Prostate gland (tissue), 2 donors: ENCODE measurements at regions not wholly inside any gene's neighbourhood (a gene's known extent, or its start where the extent isn't known, plus 50 kb on each side); places are given as distances from the start of the nearest gene placed in this dataset.

ENCODE experiments used
- DNase-seq: peaks from one replicate; pipeline ENCODE4 v3.0.0-alpha.2; 2019; ENCODE audit warnings: low spot score
- H3K27ac ChIP-seq, 2 donors: fragments of 200-600 bp; sonication (generic); 2 replicates each; pipeline ENCODE4 v1.5.1; 2017 to 2019
- H3K27me3 ChIP-seq: fragments of 200-600 bp; sonication (generic); replicated peaks from 2 replicates; pipeline ENCODE4 v1.5.1; 2019; ENCODE audit not compliant: insufficient read depth
- H3K36me3 ChIP-seq, 2 donors: fragments of 200-600 bp; sonication (generic); 1 replicate in 1 of 2; 2 replicates in 1 of 2; pipeline versions ENCODE4 v1.5.1 to v1.8.1; 2017 to 2019
- H3K4me1 ChIP-seq: fragments of 200-600 bp; sonication (generic); replicated peaks from 2 replicates; pipeline ENCODE4 v1.5.1; 2019
- H3K4me3 ChIP-seq, 2 donors: fragments of 200-600 bp; sonication (generic); 2 replicates each; pipeline ENCODE4 v1.5.1; 2017 to 2019
- H3K9me3 ChIP-seq: fragments of 200-600 bp; sonication (generic); 2 replicates; pipeline ENCODE4 v1.5.1; 2017
- POLR2A ChIP-seq: fragments of 450-650 bp; IDR thresholded peaks from one replicate; pipeline ENCODE4 v1.6.1; 2016; ENCODE audit warnings: antibody characterized with exemption, mild to moderate bottlenecking
- POLR2AphosphoS5 ChIP-seq: sonication (generic); formaldehyde crosslinking; IDR thresholded peaks from one replicate; pipeline ENCODE4 v1.6.1; 2017; ENCODE audit warnings: antibody characterized with exemption
- WGBS: methylation state at CpG from one replicate; pipeline ENCODE4 v1.1.5; 2018; 5-methylcytosine and 5-hydroxymethylcytosine counted together
- intact Hi-C: fragments of 100-400 bp; cut with DNase I; formaldehyde crosslinking; loops from one replicate; pipeline ENCODE4 v1.14.2; 2022
- TF ChIP-seq, protein P1 (sequence below), 4 experiments: fragments of 200-600 bp in 2 of 4; fragments of 450-650 bp in 2 of 4; sonication (generic) in 2 of 4; IDR thresholded peaks; 1 replicate in 3 of 4; 2 replicates in 1 of 4; pipeline ENCODE4 v1.5.1; 2016 to 2019; ENCODE audit warnings: antibody characterized with exemption in 4 of 4, mild to moderate bottlenecking in 2 of 4, moderate library complexity in 2 of 4

DNA sequence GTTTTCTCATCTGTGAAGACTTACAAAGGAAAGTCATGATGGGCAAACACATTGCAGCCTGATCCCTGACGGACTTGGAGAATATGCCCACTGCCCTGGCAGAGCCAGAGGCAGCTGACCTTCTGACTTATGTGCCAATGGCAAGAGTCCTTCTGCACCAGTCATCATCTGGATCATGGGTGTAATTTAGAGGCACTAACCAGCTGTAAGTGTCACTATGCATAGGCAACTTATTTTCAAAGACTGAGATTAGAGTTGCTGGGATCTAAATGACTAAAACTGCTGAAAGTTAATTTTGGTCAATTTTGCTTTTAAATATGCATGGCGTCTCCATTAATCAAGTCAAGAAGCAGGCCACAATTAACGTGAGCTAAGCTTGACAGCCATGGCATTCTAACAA, 261.2 kb downstream of the BCL11A start:
- Histone ChIP-seq H3K27ac (no peak overlapping the region), H3K36me3 (no peaks in the 10 kb centered on the region), H3K4me3 (no peak overlapping the region), H3K27me3 (no peaks in the 10 kb centered on the region), H3K9me3 (no peaks in the 10 kb centered on the region), H3K4me1 (no peaks in the 10 kb centered on the region)
- TF ChIP-seq, protein P1, sequence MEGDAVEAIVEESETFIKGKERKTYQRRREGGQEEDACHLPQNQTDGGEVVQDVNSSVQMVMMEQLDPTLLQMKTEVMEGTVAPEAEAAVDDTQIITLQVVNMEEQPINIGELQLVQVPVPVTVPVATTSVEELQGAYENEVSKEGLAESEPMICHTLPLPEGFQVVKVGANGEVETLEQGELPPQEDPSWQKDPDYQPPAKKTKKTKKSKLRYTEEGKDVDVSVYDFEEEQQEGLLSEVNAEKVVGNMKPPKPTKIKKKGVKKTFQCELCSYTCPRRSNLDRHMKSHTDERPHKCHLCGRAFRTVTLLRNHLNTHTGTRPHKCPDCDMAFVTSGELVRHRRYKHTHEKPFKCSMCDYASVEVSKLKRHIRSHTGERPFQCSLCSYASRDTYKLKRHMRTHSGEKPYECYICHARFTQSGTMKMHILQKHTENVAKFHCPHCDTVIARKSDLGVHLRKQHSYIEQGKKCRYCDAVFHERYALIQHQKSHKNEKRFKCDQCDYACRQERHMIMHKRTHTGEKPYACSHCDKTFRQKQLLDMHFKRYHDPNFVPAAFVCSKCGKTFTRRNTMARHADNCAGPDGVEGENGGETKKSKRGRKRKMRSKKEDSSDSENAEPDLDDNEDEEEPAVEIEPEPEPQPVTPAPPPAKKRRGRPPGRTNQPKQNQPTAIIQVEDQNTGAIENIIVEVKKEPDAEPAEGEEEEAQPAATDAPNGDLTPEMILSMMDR (IDR thresholded peaks at IDR 0.05), result no peak
- TF ChIP-seq POLR2AphosphoS5, result no peak
- no peak for TF ChIP-seq POLR2A
- DNase-seq, result no peak
- intact Hi-C loops, result no loop called here
- WGBS, result 88% methylated on average over 3 of the region's 3 CpGs

DNA sequence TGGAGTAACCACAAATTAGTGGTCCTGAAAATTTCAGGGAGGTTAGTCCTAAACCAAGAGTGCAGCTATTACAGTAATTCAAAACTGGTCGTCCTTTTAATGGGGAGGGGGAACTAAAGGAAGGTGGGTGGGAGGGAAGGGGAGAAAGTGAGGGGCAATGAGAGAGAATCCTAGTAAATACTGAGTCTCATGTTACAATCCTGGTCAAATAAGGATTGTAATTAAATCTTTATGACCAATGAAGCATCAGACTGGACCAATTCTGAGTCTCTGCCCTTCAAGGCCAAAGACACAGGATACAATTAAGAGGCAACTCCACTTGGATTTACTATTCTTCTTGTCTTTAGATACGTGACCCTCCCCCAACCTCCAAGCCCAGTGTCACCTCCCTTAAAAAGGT, 262.9 kb downstream of the BCL11A start:
- H3K4me3 ChIP-seq, result no peak overlapping the region
- no peaks in the 10 kb centered on the region for H3K4me1 ChIP-seq
- H3K36me3 ChIP-seq, result no peaks in the 10 kb centered on the region
- no peaks in the 10 kb centered on the region for H3K27me3 ChIP-seq
- DNase-seq, result no peak
- intact Hi-C loops, result no loop called here
- TF ChIP-seq POLR2AphosphoS5 (no peak), POLR2A (no peak)
- TF ChIP-seq, protein P1 (IDR thresholded peaks at IDR 0.05), result no peak
- WGBS, result 36% methylated on average over 2 of the region's 2 CpGs
- H3K9me3 ChIP-seq, result no peaks in the 10 kb centered on the region
- no peak overlapping the region for H3K27ac ChIP-seq

DNA sequence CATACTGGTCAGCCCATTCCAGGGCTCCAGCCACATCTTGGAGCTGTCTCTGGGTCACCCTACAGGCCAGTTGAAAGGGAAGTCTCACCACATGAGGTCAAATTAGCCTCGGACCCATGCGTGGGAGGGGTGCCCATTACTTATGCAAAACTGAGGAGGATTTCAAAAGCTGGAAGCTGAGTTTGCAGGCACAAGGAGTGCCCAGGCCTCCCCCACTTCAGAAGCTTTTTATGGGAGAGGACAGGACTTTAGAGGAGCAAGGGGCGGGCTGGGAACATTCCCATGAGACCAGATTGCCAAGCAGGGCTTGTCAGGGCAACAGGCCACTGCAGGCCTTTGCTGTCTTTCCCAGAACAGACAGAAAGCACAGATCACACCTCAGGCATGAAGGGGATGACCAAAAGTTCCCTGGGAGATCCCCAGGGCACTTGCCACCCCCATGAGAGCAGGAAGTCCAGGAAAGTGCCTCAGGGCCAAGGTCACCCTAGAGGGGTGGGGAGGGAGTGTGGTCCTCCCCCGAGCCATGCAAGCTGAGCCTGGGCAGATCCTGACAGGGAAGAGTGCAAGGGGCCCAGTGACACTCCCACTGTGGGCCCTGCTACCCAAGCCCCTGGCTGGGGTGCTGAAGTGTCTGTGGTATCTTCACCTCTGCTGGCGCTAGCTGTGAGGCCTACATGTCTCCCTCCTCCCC, 267.7 kb downstream of the BCL11A start:
- Histone ChIP-seq H3K4me1 (no peaks in the 10 kb centered on the region), H3K27me3 (no peaks in the 10 kb centered on the region), H3K4me3 (no peak overlapping the region), H3K36me3 (no peaks in the 10 kb centered on the region), H3K27ac (no peak overlapping the region), H3K9me3 (no peaks in the 10 kb centered on the region)
- intact Hi-C loops, result no loop called here
- WGBS, result 59% methylated on average over 5 of the region's 5 CpGs
- peak; percentile 68 for DNase-seq
- TF ChIP-seq, protein P1 (IDR thresholded peaks at IDR 0.05), result no peak
- TF ChIP-seq POLR2AphosphoS5, result peak; percentile 57

DNA sequence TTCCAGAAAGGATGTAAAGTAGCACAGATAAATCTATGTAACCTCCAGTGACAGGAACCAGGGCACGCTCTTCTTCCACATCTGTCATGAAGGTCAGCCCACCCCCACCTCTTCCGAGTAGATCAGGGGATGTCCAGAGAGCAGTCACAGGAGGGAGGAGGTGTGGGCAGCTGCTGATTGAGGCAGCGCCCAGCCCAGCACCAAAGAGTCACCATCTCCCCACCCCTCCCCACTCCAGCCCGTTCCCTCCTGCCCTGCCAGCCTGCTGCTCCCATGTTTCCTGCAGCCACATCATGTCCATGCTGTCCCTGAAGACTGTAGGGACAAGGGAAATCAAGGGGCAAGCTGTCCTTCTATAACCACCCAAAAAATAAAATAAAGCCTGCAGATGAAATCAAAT, 269.8 kb downstream of the BCL11A start:
- intact Hi-C loops, result no loop called here
- WGBS, result 65% methylated on average over 4 of the region's 4 CpGs

DNA sequence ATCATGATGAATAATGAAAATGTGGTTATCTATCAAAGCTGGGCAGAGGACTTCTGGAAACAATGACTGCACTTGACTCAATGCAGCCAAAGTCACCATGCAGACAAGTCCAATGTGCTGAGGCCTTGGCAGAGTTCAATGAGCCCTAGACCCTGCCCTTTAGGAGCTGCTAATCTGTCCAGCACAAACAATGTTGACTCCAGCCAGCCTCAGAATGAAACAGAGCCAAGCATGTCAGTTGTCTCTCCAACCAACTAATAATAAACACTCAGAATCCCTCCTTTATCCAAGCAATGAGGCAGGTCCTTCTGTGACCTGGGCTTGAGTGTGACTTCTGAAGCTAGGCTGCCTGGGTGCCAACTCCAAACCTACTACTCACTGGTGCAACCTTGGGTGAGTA, 270.6 kb downstream of the BCL11A start:
- intact Hi-C loops, result no loop called here
- DNase-seq, result no peak
- no peaks in the 10 kb centered on the region for H3K36me3 ChIP-seq

More for the DNA sequence above, 269.8 kb downstream of the BCL11A start:
- Histone ChIP-seq H3K27me3 (no peaks in the 10 kb centered on the region), H3K9me3 (no peaks in the 10 kb centered on the region), H3K4me1 (no peaks in the 10 kb centered on the region), H3K36me3 (no peaks in the 10 kb centered on the region), H3K4me3 (no peak overlapping the region), H3K27ac (no peak overlapping the region)
- no peak for TF ChIP-seq POLR2AphosphoS5
- TF ChIP-seq POLR2A, result no peak
- TF ChIP-seq, protein P1 (IDR thresholded peaks at IDR 0.05), result no peak
- no peak for DNase-seq

More for the DNA sequence above, 270.6 kb downstream of the BCL11A start:
- TF ChIP-seq POLR2AphosphoS5 (no peak), POLR2A (no peak)
- TF ChIP-seq, protein P1 (IDR thresholded peaks at IDR 0.05), result no peak
- Histone ChIP-seq H3K4me3 (no peak overlapping the region), H3K4me1 (no peaks in the 10 kb centered on the region), H3K27me3 (no peaks in the 10 kb centered on the region), H3K9me3 (no peaks in the 10 kb centered on the region), H3K27ac (no peak overlapping the region)
